ENCODE measurements at regions not wholly inside any gene's neighbourhood (a gene's known extent, or its start where the extent isn't known, plus 50 kb on each side); places are given as distances from the start of the nearest gene placed in this dataset.

GRCh38 chr18:2316751-2317696 lies 254.3 kb downstream of the METTL4 start:
- TF ChIP-seq, protein P1, sequence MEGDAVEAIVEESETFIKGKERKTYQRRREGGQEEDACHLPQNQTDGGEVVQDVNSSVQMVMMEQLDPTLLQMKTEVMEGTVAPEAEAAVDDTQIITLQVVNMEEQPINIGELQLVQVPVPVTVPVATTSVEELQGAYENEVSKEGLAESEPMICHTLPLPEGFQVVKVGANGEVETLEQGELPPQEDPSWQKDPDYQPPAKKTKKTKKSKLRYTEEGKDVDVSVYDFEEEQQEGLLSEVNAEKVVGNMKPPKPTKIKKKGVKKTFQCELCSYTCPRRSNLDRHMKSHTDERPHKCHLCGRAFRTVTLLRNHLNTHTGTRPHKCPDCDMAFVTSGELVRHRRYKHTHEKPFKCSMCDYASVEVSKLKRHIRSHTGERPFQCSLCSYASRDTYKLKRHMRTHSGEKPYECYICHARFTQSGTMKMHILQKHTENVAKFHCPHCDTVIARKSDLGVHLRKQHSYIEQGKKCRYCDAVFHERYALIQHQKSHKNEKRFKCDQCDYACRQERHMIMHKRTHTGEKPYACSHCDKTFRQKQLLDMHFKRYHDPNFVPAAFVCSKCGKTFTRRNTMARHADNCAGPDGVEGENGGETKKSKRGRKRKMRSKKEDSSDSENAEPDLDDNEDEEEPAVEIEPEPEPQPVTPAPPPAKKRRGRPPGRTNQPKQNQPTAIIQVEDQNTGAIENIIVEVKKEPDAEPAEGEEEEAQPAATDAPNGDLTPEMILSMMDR (IDR thresholded peaks at IDR 0.05) = no peak
- TF ChIP-seq ZFX (IDR thresholded peaks at IDR 0.05; ENCODE audit: borderline replicate concordance) = no peak

Data from 22Rv1 (cell line).